ENCODE measurements at regions not wholly inside any gene's neighbourhood (a gene's known extent, or its start where the extent isn't known, plus 50 kb on each side); places are given as distances from the start of the nearest gene placed in this dataset.
A peak's percentile ranks its signal among the peaks of the same experiment; 100 is the strongest.
"Not testable (repeated sequence)": the region's sequence is repeated elsewhere in the genome, so short reads cannot be mapped to it uniquely, and the experiment has no call there.

DNA sequence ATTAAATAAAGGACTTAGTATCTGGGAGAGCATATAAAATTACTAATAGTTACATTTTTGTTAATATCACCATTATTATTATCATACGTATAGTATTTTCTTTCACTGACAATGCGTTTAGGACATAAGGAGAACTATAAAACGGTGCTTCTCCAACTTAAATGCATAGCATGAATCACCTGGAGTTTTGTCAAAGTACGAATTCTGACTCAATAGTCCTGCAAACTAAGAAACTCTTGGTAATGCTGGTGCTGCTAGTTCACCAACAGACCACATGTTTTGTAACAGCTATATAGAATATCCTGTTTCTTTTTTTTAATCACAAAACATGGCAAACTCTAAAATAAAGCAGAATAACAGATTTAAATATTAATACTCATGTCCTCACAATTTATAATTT, 116.1 kb upstream of the ZNF717 start:
- H2BK12ac ChIP-seq (ENCODE audit: low read length); H3K4me3 ChIP-seq (ENCODE audit: low read depth, low read length); H3K4ac ChIP-seq (ENCODE audit: low read depth, low read length); H2BK120ac ChIP-seq (ENCODE audit: insufficient read depth, low read length, poor library complexity); H3K36me3 ChIP-seq (ENCODE audit: control insufficient read depth in 1 of 2, insufficient read depth in 2 of 2, low read length in 2 of 2); H3K79me1 ChIP-seq (ENCODE audit: low read length); H3K27ac ChIP-seq (ENCODE audit: low read depth, low read length); H3K18ac ChIP-seq (ENCODE audit: low read length); H2BK5ac ChIP-seq (ENCODE audit: low read depth, low read length, poor library complexity); H2AFZ ChIP-seq (ENCODE audit: insufficient read depth, low read length, poor library complexity); DNase-seq; H4K8ac ChIP-seq (ENCODE audit: low read depth, low read length); H3K4me1 ChIP-seq (ENCODE audit: control insufficient read depth in 1 of 2, insufficient read depth in 2 of 2, low read length in 2 of 2); H3K9ac ChIP-seq (ENCODE audit: low read length); H3K23ac ChIP-seq (ENCODE audit: low read length); H3K14ac ChIP-seq (ENCODE audit: low read length); H2AK5ac ChIP-seq (ENCODE audit: low read length); H4K91ac ChIP-seq (ENCODE audit: low read depth, low read length); H3K27me3 ChIP-seq (ENCODE audit: insufficient read depth, low read length); H3K4me2 ChIP-seq (ENCODE audit: low read length); H3K9me3 ChIP-seq (ENCODE audit: insufficient read depth, low read depth, low read length); H4K12ac ChIP-seq (ENCODE audit: low read depth, low read length); H3K79me2 ChIP-seq (ENCODE audit: control insufficient read depth, insufficient read depth, low read length, poor library complexity): not testable (repeated sequence)
- no CpG with 5 or more reads among the region's 4 CpGs for WGBS (ENCODE audit: extremely low coverage, insufficient coverage, insufficient read length)

DNA sequence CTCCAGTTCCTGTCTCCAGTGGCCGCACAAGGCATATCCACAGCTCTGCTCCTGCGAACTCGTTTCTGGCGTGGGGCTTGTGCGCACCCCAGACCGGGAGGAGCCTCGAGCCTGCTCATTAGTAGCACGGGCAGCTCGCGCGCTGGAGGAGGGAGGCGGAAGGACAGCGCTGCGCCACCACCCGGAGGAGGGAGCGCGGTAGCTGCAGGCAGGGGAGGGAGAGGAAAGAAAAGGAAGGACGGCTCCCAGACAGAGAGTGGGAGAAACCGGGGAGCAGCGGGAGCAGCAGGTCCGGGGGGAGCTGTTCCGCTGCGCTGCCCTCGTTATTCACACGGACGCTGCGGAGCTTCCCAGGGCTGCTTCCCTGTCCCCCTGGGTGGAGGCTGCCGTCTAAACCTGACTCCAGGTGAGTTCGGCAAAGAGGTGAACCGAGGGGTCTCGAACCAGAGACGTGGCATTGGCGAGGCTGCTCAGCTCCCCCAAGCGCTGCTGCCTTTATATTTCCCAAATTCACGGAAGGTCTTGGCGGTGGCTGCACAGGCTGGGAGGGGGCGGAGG, 121.3 kb upstream of the ZNF717 start:
- no peaks in the 10 kb centered on the region for H3K4me1 ChIP-seq (ENCODE audit: control insufficient read depth in 1 of 2, insufficient read depth in 2 of 2, low read length in 2 of 2)
- H3K9ac ChIP-seq (ENCODE audit: low read length), result peak overlapping the region; percentile 84
- H4K8ac ChIP-seq (ENCODE audit: low read depth, low read length), result peak overlapping the region; percentile 29
- no peak overlapping the region for H3K18ac ChIP-seq (ENCODE audit: low read length)
- H3K4me3 ChIP-seq (ENCODE audit: low read depth, low read length), result peak overlapping the region; percentile 76
- H3K79me2 ChIP-seq (ENCODE audit: control insufficient read depth, insufficient read depth, low read length, poor library complexity), result no peaks in the 10 kb centered on the region
- no peaks in the 10 kb centered on the region for H3K36me3 ChIP-seq (ENCODE audit: control insufficient read depth in 1 of 2, insufficient read depth in 2 of 2, low read length in 2 of 2)
- H3K9me3 ChIP-seq (ENCODE audit: insufficient read depth, low read depth, low read length), result no peaks in the 10 kb centered on the region
- peak overlapping the region; percentile 28 for H4K12ac ChIP-seq (ENCODE audit: low read depth, low read length)
- no peak overlapping the region for H2AK5ac ChIP-seq (ENCODE audit: low read length)
- peak overlapping the region; percentile 88 for H3K4me2 ChIP-seq (ENCODE audit: low read length)
- peak overlapping the region; percentile 34 for H2BK120ac ChIP-seq (ENCODE audit: insufficient read depth, low read length, poor library complexity)
- peak overlapping the region; percentile 40 for H3K14ac ChIP-seq (ENCODE audit: low read length)
- H3K79me1 ChIP-seq (ENCODE audit: low read length), result peaks cover 2% of the 10 kb centered on the region
- H3K27ac ChIP-seq (ENCODE audit: low read depth, low read length), result no peak overlapping the region
- peak overlapping the region; percentile 11 for H4K91ac ChIP-seq (ENCODE audit: low read depth, low read length)
- no peak overlapping the region for H3K4ac ChIP-seq (ENCODE audit: low read depth, low read length)
- DNase-seq, result no peak
- peak overlapping the region; percentile 66 for H2AFZ ChIP-seq (ENCODE audit: insufficient read depth, low read length, poor library complexity)
- no peak overlapping the region for H2BK12ac ChIP-seq (ENCODE audit: low read length)
- no peak overlapping the region for H2BK5ac ChIP-seq (ENCODE audit: low read depth, low read length, poor library complexity)
- no peaks in the 10 kb centered on the region for H3K27me3 ChIP-seq (ENCODE audit: insufficient read depth, low read length)
- no peak overlapping the region for H3K23ac ChIP-seq (ENCODE audit: low read length)
- no CpG with 5 or more reads among the region's 37 CpGs for WGBS (ENCODE audit: extremely low coverage, insufficient coverage, insufficient read length)

DNA sequence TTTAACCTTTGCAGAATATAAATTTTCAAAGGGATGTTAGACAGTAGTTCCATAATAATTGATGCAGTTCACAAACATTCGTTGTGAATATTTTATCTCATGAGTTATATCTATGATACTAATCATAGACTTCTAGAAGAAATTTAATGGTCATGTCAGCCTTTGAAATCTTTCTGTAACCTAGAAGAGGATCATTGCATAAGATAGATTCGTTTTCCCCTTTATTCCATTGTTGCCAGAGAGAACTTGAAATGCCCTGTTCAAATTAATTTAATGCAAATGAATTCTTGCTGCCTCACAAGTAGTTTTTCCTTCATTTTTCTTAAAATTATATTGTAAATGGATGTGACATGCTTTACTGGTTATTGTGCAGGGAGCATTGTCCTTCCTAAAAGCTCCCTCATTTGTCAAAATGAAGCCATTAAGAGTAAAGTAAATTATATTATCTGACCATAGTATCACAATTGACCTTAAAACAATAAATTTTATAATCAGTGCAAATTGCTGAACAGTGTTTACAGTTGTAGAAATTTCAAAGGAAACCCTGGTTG, 128.5 kb upstream of the ZNF717 start:
- H3K18ac ChIP-seq (ENCODE audit: low read length), result no peak overlapping the region
- no peaks in the 10 kb centered on the region for H3K4me1 ChIP-seq (ENCODE audit: control insufficient read depth in 1 of 2, insufficient read depth in 2 of 2, low read length in 2 of 2)
- H3K27me3 ChIP-seq (ENCODE audit: insufficient read depth, low read length), result no peaks in the 10 kb centered on the region
- H3K79me1 ChIP-seq (ENCODE audit: low read length), result no peaks in the 10 kb centered on the region
- H2BK5ac ChIP-seq (ENCODE audit: low read depth, low read length, poor library complexity), result no peak overlapping the region
- no peaks in the 10 kb centered on the region for H3K9me3 ChIP-seq (ENCODE audit: insufficient read depth, low read depth, low read length)
- no peak overlapping the region for H3K4ac ChIP-seq (ENCODE audit: low read depth, low read length)
- H3K14ac ChIP-seq (ENCODE audit: low read length), result no peak overlapping the region
- no peaks in the 10 kb centered on the region for H3K79me2 ChIP-seq (ENCODE audit: control insufficient read depth, insufficient read depth, low read length, poor library complexity)
- H3K36me3 ChIP-seq (ENCODE audit: control insufficient read depth in 1 of 2, insufficient read depth in 2 of 2, low read length in 2 of 2), result no peaks in the 10 kb centered on the region
- H4K91ac ChIP-seq (ENCODE audit: low read depth, low read length), result no peak overlapping the region
- no peak overlapping the region for H2AFZ ChIP-seq (ENCODE audit: insufficient read depth, low read length, poor library complexity)
- no peak overlapping the region for H2AK5ac ChIP-seq (ENCODE audit: low read length)
- no peak overlapping the region for H3K4me3 ChIP-seq (ENCODE audit: low read depth, low read length)
- H3K4me2 ChIP-seq (ENCODE audit: low read length), result no peak overlapping the region
- no peak overlapping the region for H4K8ac ChIP-seq (ENCODE audit: low read depth, low read length)
- H4K12ac ChIP-seq (ENCODE audit: low read depth, low read length), result no peak overlapping the region
- DNase-seq, result no peak
- H2BK120ac ChIP-seq (ENCODE audit: insufficient read depth, low read length, poor library complexity), result no peak overlapping the region
- no peak overlapping the region for H3K23ac ChIP-seq (ENCODE audit: low read length)
- H3K27ac ChIP-seq (ENCODE audit: low read depth, low read length), result no peak overlapping the region
- H2BK12ac ChIP-seq (ENCODE audit: low read length), result no peak overlapping the region
- WGBS (ENCODE audit: extremely low coverage, insufficient coverage, insufficient read length), result no CpG with 5 or more reads among the region's 2 CpGs
- no peak overlapping the region for H3K9ac ChIP-seq (ENCODE audit: low read length)

DNA sequence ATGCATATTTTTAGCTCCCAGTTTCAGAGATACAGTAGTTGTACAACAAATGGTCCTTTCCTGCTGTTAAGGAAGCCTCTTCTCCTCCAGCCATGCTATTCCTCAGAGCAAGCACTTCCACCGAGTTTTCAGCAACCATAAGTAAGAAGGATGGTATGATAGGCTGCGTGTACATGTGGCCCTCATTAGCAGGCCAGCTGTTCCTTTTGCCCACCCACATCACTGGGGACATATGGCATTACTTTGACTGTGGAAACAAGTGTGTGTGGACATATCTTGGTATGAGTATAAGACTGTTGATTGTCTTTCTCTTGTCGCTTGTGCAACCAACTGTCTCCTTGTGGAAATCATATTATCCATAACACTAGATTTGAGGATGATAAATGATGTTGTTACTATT, 129.4 kb upstream of the ZNF717 start:
- H3K27me3 ChIP-seq (ENCODE audit: insufficient read depth, low read length); H4K8ac ChIP-seq (ENCODE audit: low read depth, low read length); H3K4me1 ChIP-seq (ENCODE audit: control insufficient read depth in 1 of 2, insufficient read depth in 2 of 2, low read length in 2 of 2); H2BK120ac ChIP-seq (ENCODE audit: insufficient read depth, low read length, poor library complexity); H3K9me3 ChIP-seq (ENCODE audit: insufficient read depth, low read depth, low read length); H3K4me2 ChIP-seq (ENCODE audit: low read length); H3K18ac ChIP-seq (ENCODE audit: low read length); H2BK5ac ChIP-seq (ENCODE audit: low read depth, low read length, poor library complexity); H3K4ac ChIP-seq (ENCODE audit: low read depth, low read length); H4K91ac ChIP-seq (ENCODE audit: low read depth, low read length); H3K9ac ChIP-seq (ENCODE audit: low read length); H3K14ac ChIP-seq (ENCODE audit: low read length); H3K79me2 ChIP-seq (ENCODE audit: control insufficient read depth, insufficient read depth, low read length, poor library complexity); H3K79me1 ChIP-seq (ENCODE audit: low read length); H3K27ac ChIP-seq (ENCODE audit: low read depth, low read length); H2AK5ac ChIP-seq (ENCODE audit: low read length); H3K23ac ChIP-seq (ENCODE audit: low read length); H2BK12ac ChIP-seq (ENCODE audit: low read length); H3K36me3 ChIP-seq (ENCODE audit: control insufficient read depth in 1 of 2, insufficient read depth in 2 of 2, low read length in 2 of 2); H2AFZ ChIP-seq (ENCODE audit: insufficient read depth, low read length, poor library complexity); H4K12ac ChIP-seq (ENCODE audit: low read depth, low read length); DNase-seq; H3K4me3 ChIP-seq (ENCODE audit: low read depth, low read length): not testable (repeated sequence)
- no CpG with 5 or more reads among the region's 3 CpGs for WGBS (ENCODE audit: extremely low coverage, insufficient coverage, insufficient read length)
